Left kidney (tissue), 1 donor: ENCODE measurements at regions not wholly inside any gene's neighbourhood (a gene's known extent, or its start where the extent isn't known, plus 50 kb on each side); places are given as distances from the start of the nearest gene placed in this dataset.

Source experiments
- DNase-seq: peaks from one replicate; pipeline ENCODE4 v3.0.0-alpha.2; 2013

GRCh38 chrX:2608638-2609430, 82.3 kb upstream of the CD99 start:
- DNase-seq: peak; percentile 64

- no peak for DNase-seq
Observed at GRCh38 chrX:2607113-2607512, 84.0 kb upstream of the CD99 start.

DNA sequence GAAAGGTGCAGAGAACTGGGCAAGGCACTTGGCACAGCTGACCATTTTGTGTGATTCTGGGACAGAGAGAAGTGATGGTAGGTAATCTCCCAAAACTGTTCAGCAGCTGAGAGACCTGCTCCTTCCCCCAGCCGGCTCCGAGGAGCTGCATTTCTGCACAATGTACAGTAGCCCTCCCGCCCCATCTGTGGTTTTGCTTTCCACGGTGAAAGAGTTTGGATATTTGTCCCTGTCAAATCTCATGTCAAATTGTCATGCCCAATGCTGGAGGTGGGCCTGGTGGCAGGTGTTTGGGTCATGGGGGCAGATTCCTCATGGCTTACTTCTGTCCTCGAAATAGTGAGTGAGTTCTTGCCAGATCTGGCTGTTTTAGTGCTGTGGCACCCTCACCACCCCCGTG, 90.5 kb upstream of the CD99 start:
- DNase-seq: no peak

DNA sequence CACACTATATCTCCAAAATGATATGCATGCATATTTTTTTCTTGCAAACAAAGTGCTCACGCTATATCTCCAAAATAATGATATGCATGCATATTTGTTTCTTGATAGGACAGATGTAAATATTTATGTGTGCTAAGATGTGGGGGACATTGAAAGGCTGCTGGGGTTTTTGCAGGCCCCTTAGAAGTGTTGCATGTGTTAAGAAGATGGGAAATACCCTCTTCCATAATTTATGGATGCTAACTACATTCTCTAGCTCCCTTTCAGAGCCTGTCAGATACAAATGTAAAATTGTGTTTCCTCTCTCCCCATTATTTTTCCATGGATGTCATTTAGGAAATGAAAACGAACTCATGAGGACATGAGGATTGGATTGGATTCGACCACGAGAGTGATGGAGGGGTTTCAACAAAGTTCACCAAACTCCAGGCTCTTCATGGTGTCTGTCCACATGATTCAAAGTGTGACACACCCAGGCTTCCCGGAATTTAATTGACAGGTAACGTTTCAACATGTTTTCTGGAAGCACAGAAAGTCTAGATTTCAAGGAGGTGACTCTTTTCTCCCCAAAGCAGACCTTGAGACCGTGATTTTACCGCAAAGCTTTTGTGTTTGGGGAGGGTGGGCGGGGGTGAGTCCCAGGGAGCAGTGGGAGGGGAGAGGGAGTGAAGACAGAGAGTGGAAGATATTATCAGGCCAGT, 94.4 kb upstream of the CD99 start:
- no peak for DNase-seq

DNA sequence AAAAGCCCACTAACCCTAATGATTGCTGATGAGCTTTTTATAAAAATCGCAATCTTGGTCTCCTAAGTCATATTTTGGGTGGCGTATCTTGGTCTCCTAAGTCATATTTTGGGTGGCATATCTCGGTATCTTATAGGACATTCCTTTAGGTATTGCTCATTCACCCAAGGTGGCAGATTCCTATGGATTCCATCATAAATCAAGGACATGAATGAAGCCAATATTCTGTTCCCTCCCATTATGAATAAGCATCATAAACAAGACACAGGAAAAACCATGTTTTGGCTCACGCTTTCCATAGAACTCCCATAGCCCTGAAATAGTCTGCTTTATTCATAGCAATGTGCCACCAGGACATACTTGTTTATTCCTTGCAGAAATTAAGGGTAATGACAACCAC, 95.0 kb upstream of the CD99 start:
- no peak for DNase-seq

DNA sequence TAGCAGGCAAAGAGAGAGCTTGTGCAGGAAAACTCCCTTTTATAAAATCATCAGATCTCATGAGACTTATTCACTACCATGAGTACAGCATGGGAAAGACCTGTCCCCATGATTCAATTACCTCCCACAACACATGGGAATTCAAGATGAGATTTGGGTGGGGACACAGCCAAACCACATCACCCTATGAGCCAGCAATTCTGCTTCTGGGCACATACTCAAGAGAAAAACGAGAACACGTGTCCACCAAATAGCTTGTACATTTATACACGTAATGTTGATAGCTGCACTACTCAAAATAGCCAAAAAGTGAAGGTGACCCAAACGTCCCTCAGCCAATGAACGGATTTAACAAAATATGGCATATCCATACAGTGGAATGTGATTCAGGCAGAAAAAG, 94.5 kb upstream of the DHRSX start:
- DNase-seq: no peak

- DNase-seq: no peak
Observed at GRCh38 chrX:2594491-2594890, 93.7 kb upstream of the DHRSX start.

DNA sequence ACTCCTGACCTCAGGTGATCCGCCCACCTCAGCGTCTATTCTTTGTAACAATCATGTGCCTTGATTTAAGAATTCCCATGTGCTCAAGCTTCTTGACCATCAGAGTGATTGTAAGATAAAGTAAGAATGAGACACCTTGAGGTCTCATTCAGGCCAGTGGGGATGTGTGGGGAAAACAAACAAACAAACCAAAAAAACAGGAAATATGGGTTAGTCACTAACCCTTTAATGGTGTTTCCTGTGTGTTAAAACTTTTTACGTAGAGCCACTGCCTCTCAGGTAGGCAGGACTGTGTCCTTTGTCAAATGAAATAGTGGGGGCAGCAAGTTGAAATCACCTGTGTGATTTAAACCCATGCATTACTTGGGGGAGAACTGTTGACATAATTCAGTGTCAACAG, 91.5 kb upstream of the DHRSX start:
- DNase-seq: no peak

DNA sequence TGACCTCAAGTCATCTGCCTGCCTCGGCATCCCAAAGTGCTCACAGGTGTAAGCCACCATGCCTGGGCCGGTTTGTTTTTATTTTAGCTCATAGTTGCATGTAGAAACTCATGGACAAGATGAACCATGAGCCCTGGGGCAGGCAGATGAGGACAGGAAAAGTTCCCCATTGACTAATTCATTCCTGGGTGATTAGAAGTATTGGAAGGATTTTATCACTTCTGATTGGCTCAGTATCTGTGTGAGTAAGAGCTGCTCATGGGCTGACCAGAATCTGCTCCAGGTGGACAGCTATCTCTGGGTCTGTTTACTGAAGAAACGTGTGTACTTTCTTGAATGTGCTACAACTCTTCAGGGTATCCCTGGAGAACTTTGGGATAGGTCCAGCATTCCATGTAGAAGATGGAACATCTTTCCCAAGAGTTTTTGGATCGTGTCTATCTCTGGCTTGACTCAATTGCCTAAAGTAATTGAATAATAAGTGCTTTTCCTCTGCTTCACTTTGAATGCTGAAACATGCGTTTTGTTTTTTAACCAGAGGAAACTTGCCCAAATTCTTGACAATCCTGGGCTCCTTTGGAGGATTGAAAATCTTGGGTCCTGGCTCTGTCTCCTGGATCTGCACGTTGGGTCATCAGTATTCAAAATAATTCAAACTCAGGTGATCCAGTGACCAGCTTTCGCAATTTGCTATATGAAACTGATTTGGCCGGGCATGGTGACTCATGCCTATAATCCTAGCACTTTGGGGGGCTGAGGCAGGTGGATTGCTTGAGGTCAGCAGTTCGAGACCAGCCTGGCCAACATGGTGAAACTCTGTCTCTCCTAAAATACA, 88.6 kb upstream of the DHRSX start:
- no peak for DNase-seq

GRCh38 chrX:2588049-2588448, 87.3 kb upstream of the DHRSX start:
- no peak for DNase-seq

- DNase-seq: no peak
Observed at GRCh38 chrX:2587146-2587545, 86.4 kb upstream of the DHRSX start.

GRCh38 chrX:2585158-2585470, 84.3 kb upstream of the DHRSX start:
- no peak for DNase-seq

DNA sequence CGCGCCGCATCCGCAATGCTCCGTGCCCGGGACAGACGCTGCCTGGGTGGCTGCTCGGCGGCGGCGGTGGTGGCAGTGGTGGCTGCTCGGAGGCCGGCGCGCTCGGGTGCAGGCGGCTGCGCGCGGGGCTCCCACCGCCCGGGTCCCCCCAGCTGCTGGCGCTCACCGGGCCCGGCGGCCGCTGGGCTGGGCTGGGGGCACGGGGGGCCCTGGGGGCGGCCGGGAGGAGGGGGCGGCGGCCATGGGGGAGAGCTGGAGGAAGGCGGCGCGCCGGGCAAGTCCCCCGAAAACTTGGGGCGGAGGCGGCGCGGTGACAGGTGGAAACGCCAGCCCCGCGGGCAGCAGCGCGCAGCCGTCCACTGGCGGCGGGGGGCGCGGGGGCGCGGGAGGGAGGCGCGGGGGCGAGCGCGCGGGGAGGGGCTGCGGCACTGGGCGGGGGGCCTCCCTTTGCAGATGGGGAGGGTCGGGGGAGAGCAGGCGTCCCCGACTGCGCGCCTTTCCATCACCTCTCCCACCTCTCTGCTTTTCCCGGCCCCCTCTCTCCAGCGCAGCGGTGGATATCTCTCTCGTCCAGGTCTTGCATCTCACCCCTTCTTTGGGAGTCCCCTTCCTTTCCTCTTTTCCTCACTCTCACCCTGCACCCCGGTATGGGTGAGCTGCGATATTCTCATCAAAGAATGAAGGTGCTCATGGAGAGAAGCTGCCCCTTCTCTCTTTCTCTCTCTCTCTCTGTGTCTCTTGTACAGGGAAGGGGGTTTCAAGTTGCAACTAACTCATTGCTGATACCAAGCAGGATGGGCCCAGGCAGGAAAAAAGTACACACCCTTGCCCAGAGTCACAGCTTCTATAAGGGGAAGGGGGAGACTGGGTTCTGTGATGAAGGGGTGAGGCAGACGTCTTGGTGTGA, 83.7 kb upstream of the DHRSX start:
- no peak for DNase-seq

DNA sequence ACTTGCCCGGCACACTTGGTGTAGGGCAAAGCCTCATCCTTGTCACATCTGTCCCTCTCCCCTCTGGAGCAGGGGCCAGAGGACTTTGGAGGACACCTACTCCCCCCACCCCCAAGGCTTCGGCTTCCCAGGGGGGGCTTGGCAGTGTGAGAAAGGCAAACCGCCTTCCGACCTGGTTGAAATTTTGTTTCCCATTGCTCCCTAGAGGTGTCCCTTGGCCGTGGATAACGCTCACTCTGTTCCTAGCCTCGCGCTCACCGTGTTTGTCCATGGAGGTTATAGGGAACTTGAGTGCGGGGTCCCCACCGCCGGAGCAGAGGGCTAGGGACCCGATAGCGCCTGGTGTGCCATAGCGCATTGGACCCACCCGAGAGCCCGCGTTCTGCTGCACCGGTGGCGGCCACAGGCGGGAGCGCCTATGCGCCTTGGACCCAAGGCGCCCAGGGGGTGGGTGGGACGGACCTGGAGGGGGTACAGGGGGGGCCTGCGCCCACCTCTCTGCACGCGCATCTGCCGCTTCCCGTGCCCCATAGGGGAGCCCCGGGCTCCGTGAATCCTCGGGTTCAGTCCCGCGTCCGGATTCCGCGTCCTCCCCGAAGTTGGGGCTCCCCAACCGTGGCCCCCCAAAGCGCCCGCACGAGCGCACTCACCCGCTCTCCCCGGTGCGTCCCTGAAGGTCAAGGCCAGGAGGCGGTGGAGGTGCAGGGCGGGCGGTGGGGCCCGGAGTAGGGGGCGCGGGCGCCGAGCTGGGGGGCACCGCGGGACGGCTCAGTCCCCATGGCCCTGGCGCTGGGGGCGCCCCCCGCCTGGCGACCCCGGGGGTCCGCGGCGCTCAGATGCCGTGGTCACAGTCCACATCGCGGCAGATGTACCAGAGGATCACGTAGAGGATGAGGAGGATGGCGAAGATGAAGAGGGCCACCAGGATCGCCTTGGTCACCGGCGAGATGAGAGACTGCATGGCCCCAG, 82.7 kb upstream of the DHRSX start:
- DNase-seq: no peak

- no peak for DNase-seq
Observed at GRCh38 chrX:2582667-2583066, 81.9 kb upstream of the DHRSX start.

DNA sequence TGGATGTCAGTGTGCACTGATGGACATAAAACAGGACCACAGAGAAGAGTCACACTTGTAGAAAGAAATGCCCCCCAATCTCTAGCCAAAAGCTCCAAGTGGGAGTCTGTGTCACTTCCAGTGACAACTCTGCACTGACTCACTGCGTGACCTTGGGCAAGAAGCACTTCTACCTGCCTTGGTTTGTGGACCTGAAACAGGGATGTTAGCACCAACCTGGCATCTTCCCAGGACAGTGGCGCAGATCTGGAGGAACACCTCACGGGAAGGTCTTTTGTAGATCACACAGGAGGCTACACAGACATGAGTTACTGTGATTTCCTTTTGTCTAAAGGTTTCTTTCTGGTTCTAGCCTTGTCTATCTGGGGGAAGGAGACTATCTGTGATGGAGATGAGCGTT, 80.5 kb upstream of the DHRSX start:
- no peak for DNase-seq

DNA sequence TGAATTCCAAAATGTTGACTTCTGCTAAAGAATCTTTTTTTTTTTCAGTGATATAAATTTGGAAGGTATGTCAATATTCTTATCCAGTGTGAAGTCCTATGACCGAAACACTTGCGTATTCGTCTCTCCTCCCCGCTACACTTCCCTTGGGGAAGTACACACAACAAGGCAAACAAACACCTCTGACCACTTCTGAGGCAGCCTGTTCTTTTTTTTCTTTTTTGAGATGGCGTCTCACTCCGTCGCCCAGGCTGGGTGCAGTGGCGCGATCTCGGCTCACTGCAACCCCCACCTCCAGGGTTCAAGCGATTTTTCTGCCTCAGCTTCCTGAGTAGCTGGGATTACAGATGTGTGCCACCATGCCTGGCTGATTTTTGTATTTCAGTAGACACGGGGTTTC, 78.1 kb upstream of the DHRSX start:
- DNase-seq: no peak

DNA sequence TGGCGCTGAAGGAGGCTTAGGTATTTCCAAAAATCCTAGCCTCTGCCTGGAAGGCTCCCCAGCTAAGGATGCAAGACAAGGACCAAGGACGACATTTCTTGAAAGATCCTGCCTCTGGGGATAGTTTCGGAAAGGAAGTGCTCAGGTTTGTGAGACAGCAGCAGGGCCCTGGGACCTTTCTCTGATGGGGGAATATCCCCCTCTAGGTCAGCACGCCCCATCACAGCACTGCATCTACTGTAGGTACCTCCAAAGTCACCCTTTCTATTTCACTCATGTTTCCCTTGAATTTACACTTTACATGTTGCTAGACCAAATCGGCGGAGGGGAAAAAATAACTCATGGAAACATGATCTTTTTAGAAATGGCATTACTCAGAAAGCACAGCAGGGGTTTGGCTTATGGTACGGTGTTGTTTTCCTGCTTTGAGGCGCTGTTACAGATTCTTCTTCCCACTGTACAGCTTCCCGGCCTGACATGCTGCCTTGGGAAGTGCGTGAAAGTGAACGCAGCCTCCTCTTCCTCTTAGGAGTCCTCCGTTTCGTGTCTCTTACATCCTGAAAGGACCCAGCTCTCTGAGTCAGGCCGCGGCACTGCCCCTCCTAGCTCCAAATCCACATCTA, 77.2 kb upstream of the DHRSX start:
- no peak for DNase-seq

- DNase-seq: no peak
Observed at GRCh38 chrX:2576793-2577192, 76.0 kb upstream of the DHRSX start.

DNA sequence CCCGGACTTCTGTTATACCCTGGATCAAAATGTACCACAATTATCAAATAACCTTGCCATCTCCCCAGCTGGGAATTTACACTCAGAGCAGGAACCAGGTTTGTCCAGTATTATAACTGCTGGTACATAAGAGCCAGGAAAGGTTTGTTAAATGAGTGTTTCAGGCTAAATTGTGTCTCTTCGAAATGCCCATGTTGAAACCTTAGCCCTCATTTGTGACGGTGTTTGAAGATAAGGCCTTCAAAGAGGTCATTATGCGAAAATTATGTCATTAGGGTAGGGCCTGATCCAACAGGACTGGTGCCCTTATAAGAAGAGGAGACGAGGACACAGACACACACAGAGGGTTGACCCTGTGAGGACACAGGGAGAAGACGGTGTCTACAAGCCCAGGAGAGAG, 73.5 kb upstream of the DHRSX start:
- no peak for DNase-seq
